Activated naive CD8-positive, alpha-beta T cell treated with anti-CD3 and anti-CD28 coated beads, Interleukin-2, amount 50 U/mL, for 24 hours (primary cell): ENCODE measurements at regions not wholly inside any gene's neighbourhood (a gene's known extent, or its start where the extent isn't known, plus 50 kb on each side); places are given as distances from the start of the nearest gene placed in this dataset.

Experiments used
- ATAC-seq: fragments of 150-1000 bp; cut with Tn5 transposase; one replicate; pipeline ENCODE4 v1.10.0; 2021
- DNase-seq: peaks from one replicate; pipeline ENCODE4 v3.0.0; 2021
- H3K27ac Mint-ChIP-seq: one replicate; pipeline ENCODE4 v1.8.0; 2021; ENCODE audit warnings: mild to moderate bottlenecking, mixed read lengths
- H3K27me3 Mint-ChIP-seq: one replicate; pipeline ENCODE4 v1.8.0; 2021; ENCODE audit warnings: mixed read lengths
- H3K36me3 Mint-ChIP-seq: one replicate; pipeline ENCODE4 v1.8.0; 2021; ENCODE audit warnings: low read depth, mixed read lengths
- H3K4me1 Mint-ChIP-seq: one replicate; pipeline ENCODE4 v1.8.0; 2021; ENCODE audit warnings: mixed read lengths
- H3K4me3 Mint-ChIP-seq: one replicate; pipeline ENCODE4 v1.8.0; 2021; ENCODE audit warnings: mild to moderate bottlenecking, moderate library complexity, mixed read lengths
- H3K9me3 Mint-ChIP-seq: one replicate; pipeline ENCODE4 v1.8.0; 2021; ENCODE audit warnings: mixed read lengths

- no peaks in the 10 kb centered on the region for H3K36me3 Mint-ChIP-seq
- H3K27ac Mint-ChIP-seq = no peak overlapping the region
- no peak for ATAC-seq
Observed at GRCh38 chr1:162982364-162982763, 86.8 kb upstream of the RGS4 start.

GRCh38 chr1:162977944-162978568 is 91.1 kb upstream of the RGS4 start:
- no peak for ATAC-seq
- no peaks in the 10 kb centered on the region for H3K4me1 Mint-ChIP-seq
- no peaks in the 10 kb centered on the region for H3K36me3 Mint-ChIP-seq
- H3K4me3 Mint-ChIP-seq = no peak overlapping the region
- H3K27ac Mint-ChIP-seq = no peak overlapping the region
- peaks cover 12% of the 10 kb centered on the region for H3K27me3 Mint-ChIP-seq
- DNase-seq = no peak
- H3K9me3 Mint-ChIP-seq = no peaks in the 10 kb centered on the region

More at GRCh38 chr1:162982364-162982763, 86.8 kb upstream of the RGS4 start:
- Mint-ChIP-seq H3K4me1 (no peaks in the 10 kb centered on the region), H3K27me3 (peaks cover 16% of the 10 kb centered on the region), H3K4me3 (no peak overlapping the region), H3K9me3 (no peaks in the 10 kb centered on the region)
- DNase-seq = no peak

- no peak for ATAC-seq
- no peaks in the 10 kb centered on the region for H3K36me3 Mint-ChIP-seq
- no peaks in the 10 kb centered on the region for H3K9me3 Mint-ChIP-seq
- no peak overlapping the region for H3K4me3 Mint-ChIP-seq
- no peak for DNase-seq
- H3K27me3 Mint-ChIP-seq = peaks cover 7% of the 10 kb centered on the region
- no peak overlapping the region for H3K27ac Mint-ChIP-seq
- no peaks in the 10 kb centered on the region for H3K4me1 Mint-ChIP-seq
Observed at GRCh38 chr1:162976628-162977027, 92.5 kb upstream of the RGS4 start.

GRCh38 chr1:162974810-162975209 is 94.4 kb upstream of the RGS4 start:
- H3K4me3 Mint-ChIP-seq = no peak overlapping the region
- H3K36me3 Mint-ChIP-seq = no peaks in the 10 kb centered on the region
- no peaks in the 10 kb centered on the region for H3K9me3 Mint-ChIP-seq
- ATAC-seq (no peak), DNase-seq (no peak)
- no peaks in the 10 kb centered on the region for H3K4me1 Mint-ChIP-seq
- H3K27ac Mint-ChIP-seq = no peak overlapping the region
- H3K27me3 Mint-ChIP-seq = peaks cover 5% of the 10 kb centered on the region

GRCh38 chr1:162973381-162973795 is 95.8 kb upstream of the RGS4 start:
- H3K4me3 Mint-ChIP-seq = no peak overlapping the region
- H3K27me3 Mint-ChIP-seq = no peaks in the 10 kb centered on the region
- H3K36me3 Mint-ChIP-seq = no peaks in the 10 kb centered on the region
- no peak overlapping the region for H3K27ac Mint-ChIP-seq
- DNase-seq (no peak), ATAC-seq (no peak)
- no peaks in the 10 kb centered on the region for H3K9me3 Mint-ChIP-seq
- H3K4me1 Mint-ChIP-seq = no peaks in the 10 kb centered on the region

GRCh38 chr1:162972773-162973172 is 96.4 kb upstream of the RGS4 start:
- Mint-ChIP-seq H3K4me3 (no peak overlapping the region), H3K36me3 (no peaks in the 10 kb centered on the region)
- ATAC-seq = no peak

GRCh38 chr1:162970021-162970420 is 99.1 kb upstream of the RGS4 start:
- Mint-ChIP-seq H3K4me1 (no peaks in the 10 kb centered on the region), H3K4me3 (no peak overlapping the region), H3K27me3 (no peaks in the 10 kb centered on the region), H3K9me3 (no peaks in the 10 kb centered on the region), H3K27ac (no peak overlapping the region), H3K36me3 (no peaks in the 10 kb centered on the region)
- no peak for ATAC-seq
- no peak for DNase-seq

More at GRCh38 chr1:162972773-162973172, 96.4 kb upstream of the RGS4 start:
- no peak overlapping the region for H3K27ac Mint-ChIP-seq
- no peaks in the 10 kb centered on the region for H3K4me1 Mint-ChIP-seq
- DNase-seq = no peak
- H3K9me3 Mint-ChIP-seq = no peaks in the 10 kb centered on the region
- H3K27me3 Mint-ChIP-seq = no peaks in the 10 kb centered on the region

GRCh38 chr1:162966613-162967012 is 102.5 kb upstream of the RGS4 start:
- Mint-ChIP-seq H3K27me3 (peaks cover 2% of the 10 kb centered on the region), H3K4me3 (no peak overlapping the region), H3K27ac (no peak overlapping the region), H3K4me1 (no peaks in the 10 kb centered on the region), H3K9me3 (no peaks in the 10 kb centered on the region), H3K36me3 (no peaks in the 10 kb centered on the region)
- ATAC-seq (no peak), DNase-seq (no peak)

GRCh38 chr1:162964901-162965300 is 103.9 kb upstream of the CCDC190 start:
- Mint-ChIP-seq H3K4me3 (no peak overlapping the region), H3K4me1 (no peaks in the 10 kb centered on the region), H3K9me3 (no peaks in the 10 kb centered on the region), H3K27ac (no peak overlapping the region), H3K27me3 (peaks cover 4% of the 10 kb centered on the region), H3K36me3 (no peaks in the 10 kb centered on the region)
- ATAC-seq (no peak), DNase-seq (no peak)

GRCh38 chr1:162956922-162957321 is 95.9 kb upstream of the CCDC190 start:
- Mint-ChIP-seq H3K27ac (no peak overlapping the region), H3K4me1 (peaks cover 8% of the 10 kb centered on the region), H3K9me3 (no peaks in the 10 kb centered on the region), H3K27me3 (peaks cover 12% of the 10 kb centered on the region), H3K36me3 (no peaks in the 10 kb centered on the region), H3K4me3 (no peak overlapping the region)
- ATAC-seq = no peak
- no peak for DNase-seq

- H3K4me1 Mint-ChIP-seq = peaks cover 15% of the 10 kb centered on the region
- ATAC-seq = no peak
Observed at GRCh38 chr1:162954824-162955223, 93.8 kb upstream of the CCDC190 start.

GRCh38 chr1:162952956-162953355 is 92.0 kb upstream of the CCDC190 start:
- peaks cover 10% of the 10 kb centered on the region for H3K27me3 Mint-ChIP-seq
- H3K27ac Mint-ChIP-seq = no peak overlapping the region
- peaks cover 15% of the 10 kb centered on the region for H3K4me1 Mint-ChIP-seq
- no peak for DNase-seq
- H3K4me3 Mint-ChIP-seq = no peak overlapping the region
- no peaks in the 10 kb centered on the region for H3K9me3 Mint-ChIP-seq
- H3K36me3 Mint-ChIP-seq = no peaks in the 10 kb centered on the region
- no peak for ATAC-seq

More at GRCh38 chr1:162954824-162955223, 93.8 kb upstream of the CCDC190 start:
- no peak overlapping the region for H3K27ac Mint-ChIP-seq
- H3K27me3 Mint-ChIP-seq = peaks cover 10% of the 10 kb centered on the region
- H3K4me3 Mint-ChIP-seq = no peak overlapping the region
- H3K36me3 Mint-ChIP-seq = no peaks in the 10 kb centered on the region
- no peak for DNase-seq
- H3K9me3 Mint-ChIP-seq = no peaks in the 10 kb centered on the region

GRCh38 chr1:162951553-162952315 is 90.8 kb upstream of the CCDC190 start:
- no peaks in the 10 kb centered on the region for H3K36me3 Mint-ChIP-seq
- peaks cover 9% of the 10 kb centered on the region for H3K27me3 Mint-ChIP-seq
- no peak for DNase-seq
- H3K27ac Mint-ChIP-seq = peak overlapping the region; percentile 57
- H3K4me1 Mint-ChIP-seq = peaks cover 15% of the 10 kb centered on the region
- peak; percentile 93 for ATAC-seq
- H3K4me3 Mint-ChIP-seq = no peak overlapping the region
- no peaks in the 10 kb centered on the region for H3K9me3 Mint-ChIP-seq

GRCh38 chr1:162950187-162950586 is 89.2 kb upstream of the CCDC190 start:
- Mint-ChIP-seq H3K36me3 (no peaks in the 10 kb centered on the region), H3K27ac (no peak overlapping the region), H3K4me1 (peaks cover 15% of the 10 kb centered on the region), H3K4me3 (no peak overlapping the region), H3K27me3 (peaks cover 11% of the 10 kb centered on the region), H3K9me3 (no peaks in the 10 kb centered on the region)
- no peak for ATAC-seq
- no peak for DNase-seq

GRCh38 chr1:162946701-162947100 is 85.7 kb upstream of the CCDC190 start:
- ATAC-seq (no peak), DNase-seq (no peak)
- H3K27ac Mint-ChIP-seq = no peak overlapping the region
- no peaks in the 10 kb centered on the region for H3K9me3 Mint-ChIP-seq
- H3K36me3 Mint-ChIP-seq = no peaks in the 10 kb centered on the region
- H3K27me3 Mint-ChIP-seq = peaks cover 19% of the 10 kb centered on the region
- no peak overlapping the region for H3K4me3 Mint-ChIP-seq
- H3K4me1 Mint-ChIP-seq = peaks cover 12% of the 10 kb centered on the region
